HG03439 (cell line): ENCODE measurements at regions not wholly inside any gene's neighbourhood (a gene's known extent, or its start where the extent isn't known, plus 50 kb on each side); places are given as distances from the start of the nearest gene placed in this dataset.

Experiments
- ATAC-seq: cut with Tn5 transposase; IDR thresholded peaks from one replicate; pipeline ENCODE4 v1.9.1; 2021; ENCODE audit warnings: mild to moderate bottlenecking, moderate library complexity; ENCODE audit not compliant: unreplicated experiment

GRCh38 chr7:95668504-95669018, 72.2 kb upstream of the PDK4 start:
- no peak for ATAC-seq

- no peak for ATAC-seq
These were observed 66.7 kb upstream of the PDK4 start for GRCh38 chr7:95662987-95663386.

- no peak for ATAC-seq
These were observed 63.7 kb upstream of the PDK4 start for GRCh38 chr7:95660023-95660434.

GRCh38 chr7:95658676-95659075, 62.4 kb upstream of the PDK4 start:
- no peak for ATAC-seq

GRCh38 chr7:95649546-95649945, 53.2 kb upstream of the PDK4 start:
- no peak for ATAC-seq

GRCh38 chr7:95646350-95646749, 50.0 kb upstream of the PDK4 start:
- ATAC-seq, result no peak
